HCT116 (cell line): ENCODE measurements at regions not wholly inside any gene's neighbourhood (a gene's known extent, or its start where the extent isn't known, plus 50 kb on each side); places are given as distances from the start of the nearest gene placed in this dataset.

ENCODE experiments used
- CTCF ChIP-seq, 3 experiments: fragments of 200-600 bp in 1 of 3; sonication (generic) in 1 of 3; IDR thresholded peaks in 2 of 3; conservative IDR thresholded peaks in 1 of 3; 2 replicates each; pipeline ENCODE4 v1.5.1; 2012 to 2017; ENCODE audit warnings: low read depth in 2 of 3, low read length in 2 of 3, antibody characterized with exemption in 1 of 3, borderline replicate concordance in 1 of 3, control low read depth in 1 of 3, mild to moderate bottlenecking in 1 of 3, mixed read lengths in 1 of 3, mixed run types in 1 of 3, moderate library complexity in 1 of 3; ENCODE audit not compliant: insufficient read depth in 1 of 3
- EZH2phosphoT487 ChIP-seq: fragments of 200-600 bp; IDR thresholded peaks from 2 replicates; pipeline ENCODE4 v1.6.1; 2018; ENCODE audit warnings: antibody characterized with exemption, borderline replicate concordance
- POLR2AphosphoS5 ChIP-seq: IDR thresholded peaks from 2 replicates; pipeline ENCODE4 v1.6.1; 2011; ENCODE audit warnings: mild to moderate bottlenecking, low read depth, low read length, moderate library complexity
- RAD21 ChIP-seq: IDR thresholded peaks from 2 replicates; pipeline ENCODE4 v1.6.1; 2012; ENCODE audit warnings: low read depth, mild to moderate bottlenecking
- TF ChIP-seq, protein P1 (sequence below): IDR thresholded peaks from 2 replicates; pipeline ENCODE4 v1.6.1; 2012; ENCODE audit warnings: low read depth

- no peak for TF ChIP-seq CTCF (IDR thresholded peaks at IDR 0.05 in 2 of 3, conservative IDR thresholded peaks at IDR 0.05 in 1 of 3; ENCODE audit: borderline replicate concordance in 1 of 3, insufficient read depth in 1 of 3, low read depth in 2 of 3, low read length in 2 of 3)
- no peak for TF ChIP-seq EZH2phosphoT487
- TF ChIP-seq POLR2AphosphoS5: no peak
- no peak for TF ChIP-seq RAD21
- TF ChIP-seq, protein P1, sequence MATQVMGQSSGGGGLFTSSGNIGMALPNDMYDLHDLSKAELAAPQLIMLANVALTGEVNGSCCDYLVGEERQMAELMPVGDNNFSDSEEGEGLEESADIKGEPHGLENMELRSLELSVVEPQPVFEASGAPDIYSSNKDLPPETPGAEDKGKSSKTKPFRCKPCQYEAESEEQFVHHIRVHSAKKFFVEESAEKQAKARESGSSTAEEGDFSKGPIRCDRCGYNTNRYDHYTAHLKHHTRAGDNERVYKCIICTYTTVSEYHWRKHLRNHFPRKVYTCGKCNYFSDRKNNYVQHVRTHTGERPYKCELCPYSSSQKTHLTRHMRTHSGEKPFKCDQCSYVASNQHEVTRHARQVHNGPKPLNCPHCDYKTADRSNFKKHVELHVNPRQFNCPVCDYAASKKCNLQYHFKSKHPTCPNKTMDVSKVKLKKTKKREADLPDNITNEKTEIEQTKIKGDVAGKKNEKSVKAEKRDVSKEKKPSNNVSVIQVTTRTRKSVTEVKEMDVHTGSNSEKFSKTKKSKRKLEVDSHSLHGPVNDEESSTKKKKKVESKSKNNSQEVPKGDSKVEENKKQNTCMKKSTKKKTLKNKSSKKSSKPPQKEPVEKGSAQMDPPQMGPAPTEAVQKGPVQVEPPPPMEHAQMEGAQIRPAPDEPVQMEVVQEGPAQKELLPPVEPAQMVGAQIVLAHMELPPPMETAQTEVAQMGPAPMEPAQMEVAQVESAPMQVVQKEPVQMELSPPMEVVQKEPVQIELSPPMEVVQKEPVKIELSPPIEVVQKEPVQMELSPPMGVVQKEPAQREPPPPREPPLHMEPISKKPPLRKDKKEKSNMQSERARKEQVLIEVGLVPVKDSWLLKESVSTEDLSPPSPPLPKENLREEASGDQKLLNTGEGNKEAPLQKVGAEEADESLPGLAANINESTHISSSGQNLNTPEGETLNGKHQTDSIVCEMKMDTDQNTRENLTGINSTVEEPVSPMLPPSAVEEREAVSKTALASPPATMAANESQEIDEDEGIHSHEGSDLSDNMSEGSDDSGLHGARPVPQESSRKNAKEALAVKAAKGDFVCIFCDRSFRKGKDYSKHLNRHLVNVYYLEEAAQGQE: no peak
Measured at GRCh38 chr2:237181844-237182243, 96.2 kb downstream of the COPS8 start.
